SK-N-SH (cell line): ENCODE measurements at regions not wholly inside any gene's neighbourhood (a gene's known extent, or its start where the extent isn't known, plus 50 kb on each side); places are given as distances from the start of the nearest gene placed in this dataset.

Source experiments
- CTCF ChIA-PET: fragments of 300-600, 350-600 bp; formaldehyde crosslinking; extraction: SDS; loops from one replicate; lab custom pipeline; 2021; lab: Yijun Ruan, JAX
- POLR2A ChIA-PET: fragments of 350-600 bp; sonication (Branson Sonifier 250); formaldehyde crosslinking; extraction: SDS; loops from one replicate; lab custom pipeline; 2020; ENCODE audit warnings: antibody characterized with exemption, inconsistent platforms; lab: Yijun Ruan, JAX
- DNase-seq: peaks from one replicate; pipeline ENCODE4 v3.0.0; 2012
- H2AFZ ChIP-seq: fragments of 200-600 bp; sonication (generic); 2 replicates; pipeline ENCODE4 v1.8.1; 2016; ENCODE audit warnings: antibody characterized with exemption, mild to moderate bottlenecking, low read depth
- H3F3A ChIP-seq: fragments of 200-600 bp; sonication (generic); replicated peaks from 2 replicates; pipeline ENCODE3; 2016; ENCODE audit warnings: antibody characterized with exemption, mild to moderate bottlenecking; ENCODE audit not compliant: insufficient read depth
- H3K27ac ChIP-seq, 2 experiments: fragments of 200-500 bp in 1 of 2; fragments of 200-600 bp in 1 of 2; sonication (Bioruptor generic) in 1 of 2; sonication (generic), shearing (Covaris generic) in 1 of 2; 2 replicates each; pipeline versions ENCODE4 v1.5.1 to v1.6.1; 2014 to 2016; ENCODE audit warnings: low read depth in 2 of 2, inconsistent platforms in 1 of 2, low read length in 1 of 2, mild to moderate bottlenecking in 1 of 2, mixed read lengths in 1 of 2
- H3K27me3 ChIP-seq: fragments of 200-600 bp; sonication (generic), shearing (Covaris generic); 2 replicates; pipeline ENCODE4 v1.6.1; 2016; ENCODE audit warnings: mixed run types; ENCODE audit not compliant: insufficient read depth
- H3K36me3 ChIP-seq, 2 experiments: fragments of 200-500 bp in 1 of 2; fragments of 200-600 bp in 1 of 2; sonication (Bioruptor generic) in 1 of 2; sonication (generic) in 1 of 2; replicated peaks in 1 of 2; 2 replicates each; pipeline versions ENCODE3 to v1.5.1; 2014 to 2016; ENCODE audit warnings: low read length in 1 of 2, mild to moderate bottlenecking in 1 of 2; ENCODE audit not compliant: insufficient read depth in 2 of 2, control insufficient read depth in 1 of 2
- H3K4me1 ChIP-seq, 2 experiments: fragments of 200-500 bp in 1 of 2; fragments of 200-600 bp in 1 of 2; sonication (Bioruptor generic) in 1 of 2; sonication (generic), shearing (Covaris generic) in 1 of 2; 2 replicates each; pipeline versions ENCODE4 v1.5.1 to v1.6.1; 2014 to 2016; ENCODE audit warnings: low read depth in 1 of 2, low read length in 1 of 2, mixed run types in 1 of 2; ENCODE audit not compliant: insufficient read depth in 2 of 2, control insufficient read depth in 1 of 2
- H3K4me2 ChIP-seq: fragments of 200-600 bp; sonication (generic), shearing (Covaris generic); 2 replicates; pipeline ENCODE4 v1.6.1; 2017; ENCODE audit warnings: mixed run types
- H3K4me3 ChIP-seq, 2 experiments: fragments of 200-500 bp in 1 of 2; fragments of 200-600 bp in 1 of 2; sonication (Bioruptor generic) in 1 of 2; sonication (generic), shearing (Covaris generic) in 1 of 2; 2 replicates each; pipeline versions ENCODE4 v1.5.1 to v1.8.1; 2014 to 2016; ENCODE audit warnings: low read depth in 2 of 2, inconsistent platforms in 1 of 2, low read length in 1 of 2, mild to moderate bottlenecking in 1 of 2, mixed read lengths in 1 of 2, moderate library complexity in 1 of 2
- H3K79me2 ChIP-seq: fragments of 200-600 bp; sonication (generic); 2 replicates; pipeline ENCODE4 v1.8.1; 2017; ENCODE audit warnings: mild to moderate bottlenecking; ENCODE audit not compliant: insufficient read depth
- H3K9ac ChIP-seq: fragments of 200-600 bp; sonication (generic); 2 replicates; pipeline ENCODE4 v1.6.1; 2017; ENCODE audit warnings: mixed run types
- H3K9me2 ChIP-seq: fragments of 200-600 bp; sonication (generic); 2 replicates; pipeline ENCODE4 v1.6.1; 2017; ENCODE audit warnings: mixed run types
- H3K9me3 ChIP-seq: fragments of 200-600 bp; sonication (generic); 2 replicates; pipeline ENCODE4 v1.6.1; 2017; ENCODE audit warnings: mixed run types, mild to moderate bottlenecking, moderate library complexity
- H4K20me1 ChIP-seq: fragments of 200-600 bp; sonication (generic); 2 replicates; pipeline ENCODE4 v1.6.1; 2017; ENCODE audit warnings: mild to moderate bottlenecking, mixed run types; ENCODE audit not compliant: insufficient read depth
- CHD2 ChIP-seq: fragments of 150-350 bp; IDR thresholded peaks from 2 replicates; pipeline ENCODE4 v1.6.1; 2018; ENCODE audit warnings: low read length; ENCODE audit not compliant: partially characterized antibody
- ELF1 ChIP-seq: IDR thresholded peaks from 2 replicates; pipeline ENCODE4 v1.4.0; 2012
- EZH2phosphoT487 ChIP-seq: fragments of 200-600 bp; sonication (generic); IDR thresholded peaks from 2 replicates; pipeline ENCODE4 v1.6.1; 2017; ENCODE audit warnings: low read depth, mixed run types, mild to moderate bottlenecking, antibody characterized with exemption, moderate library complexity, borderline replicate concordance
- GATA2 ChIP-seq: sonication (generic); formaldehyde crosslinking; IDR thresholded peaks from 2 replicates; pipeline ENCODE4 v1.5.0; 2020; ENCODE audit warnings: mild to moderate bottlenecking, missing genetic modification reagents
- JUND ChIP-seq: IDR thresholded peaks from 2 replicates; pipeline ENCODE4 v1.4.0; 2012
- MAX ChIP-seq: IDR thresholded peaks from 2 replicates; pipeline ENCODE4 v1.4.0; 2012; ENCODE audit warnings: low read depth
- MEF2A ChIP-seq: IDR thresholded peaks from 2 replicates; pipeline ENCODE4 v1.4.0; 2012; ENCODE audit warnings: low read depth, borderline replicate concordance
- NFIC ChIP-seq: IDR thresholded peaks from 2 replicates; pipeline ENCODE4 v1.4.0; 2012; ENCODE audit warnings: borderline replicate concordance
- PBX3 ChIP-seq: IDR thresholded peaks from 2 replicates; pipeline ENCODE4; 2012
- SMC3 ChIP-seq: IDR thresholded peaks from 2 replicates; pipeline ENCODE4 v1.6.1; 2012; ENCODE audit warnings: low read depth, low read length, improper control_type of control experiment
- TCF12 ChIP-seq: IDR thresholded peaks from 2 replicates; pipeline ENCODE4 v1.4.0; 2012
- USF1 ChIP-seq: IDR thresholded peaks from 2 replicates; pipeline ENCODE4 v1.4.0; 2012; ENCODE audit warnings: low read depth, borderline replicate concordance
- YY1 ChIP-seq: IDR thresholded peaks from 2 replicates; pipeline ENCODE4 v1.4.0; 2012; ENCODE audit warnings: low read depth, mild to moderate bottlenecking
- WGBS: methylation state at CpG from one replicate; pipeline ENCODE4 v1.1.6; 2017; ENCODE audit warnings: low lambda C conversion rate; 5-methylcytosine and 5-hydroxymethylcytosine counted together
- TF ChIP-seq, protein P1 (sequence below): fragments of 200-600 bp; sonication (generic); IDR thresholded peaks from 2 replicates; pipeline ENCODE4 v1.6.1; 2017; ENCODE audit warnings: antibody characterized with exemption, mild to moderate bottlenecking, moderate library complexity
- TF ChIP-seq, protein P2 (sequence below): fragments of 150-350 bp; IDR thresholded peaks from 2 replicates; pipeline ENCODE4 v1.6.1; 2017; ENCODE audit warnings: antibody characterized with exemption, low read length, low read depth, borderline replicate concordance

DNA sequence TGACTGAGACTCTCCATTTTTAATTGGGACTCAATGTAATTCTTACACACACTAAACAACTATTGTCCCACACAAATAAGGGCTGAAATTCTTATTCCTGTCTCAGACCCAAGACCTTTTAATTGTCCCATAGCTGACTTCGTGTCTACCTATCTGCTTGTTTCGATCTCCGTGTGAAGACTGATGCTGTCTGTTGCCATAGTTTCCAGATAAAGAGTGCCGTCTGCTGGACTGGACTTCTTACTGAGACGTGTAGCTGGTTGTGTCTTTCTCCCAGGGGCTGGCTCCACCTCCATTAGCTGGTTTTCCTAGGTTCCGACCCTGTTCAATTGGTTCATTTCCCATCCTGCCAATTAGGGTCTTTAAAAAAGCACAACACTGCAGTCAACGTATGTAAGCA is 235.3 kb upstream of the PLXNA2 start:
- ChIA-PET CTCF (interaction anchor here (0.6 to 1.4 kb wide), 3 partner anchors 20 to 728 kb away, joined by 3 to 6 read pairs (median 4); no protein-coding TSS in a partner anchor), POLR2A (no interaction called here)

More for the DNA sequence above, 235.3 kb upstream of the PLXNA2 start:
- Histone ChIP-seq H3K27me3 (no peaks in the 10 kb centered on the region), H3K27ac (no peak overlapping the region; a peak in 1 of 4 replicates), H3K4me2 (no peak overlapping the region), H3K4me1 (peaks cover 12 to 24% of the 10 kb centered on the region in 2 experiments; a peak in 2 of 4 replicates), H4K20me1 (no peaks in the 10 kb centered on the region), H3F3A (no peaks in the 10 kb centered on the region), H2AFZ (no peak overlapping the region), H3K36me3 (no peaks in the 10 kb centered on the region), H3K9me2 (no peaks in the 10 kb centered on the region), H3K9me3 (no peaks in the 10 kb centered on the region), H3K9ac (no peak overlapping the region), H3K79me2 (no peaks in the 10 kb centered on the region), H3K4me3 (no peak overlapping the region)
- TF ChIP-seq GATA2 (CRISPR knock-in tag) (no peak), PBX3 (no peak), YY1 (no peak), MEF2A (no peak), TCF12 (no peak), JUND (no peak), SMC3 (no peak), EZH2phosphoT487 (no peak), CHD2 (no peak), MAX (no peak), NFIC (no peak), ELF1 (no peak), USF1 (no peak)
- TF ChIP-seq, protein P1, sequence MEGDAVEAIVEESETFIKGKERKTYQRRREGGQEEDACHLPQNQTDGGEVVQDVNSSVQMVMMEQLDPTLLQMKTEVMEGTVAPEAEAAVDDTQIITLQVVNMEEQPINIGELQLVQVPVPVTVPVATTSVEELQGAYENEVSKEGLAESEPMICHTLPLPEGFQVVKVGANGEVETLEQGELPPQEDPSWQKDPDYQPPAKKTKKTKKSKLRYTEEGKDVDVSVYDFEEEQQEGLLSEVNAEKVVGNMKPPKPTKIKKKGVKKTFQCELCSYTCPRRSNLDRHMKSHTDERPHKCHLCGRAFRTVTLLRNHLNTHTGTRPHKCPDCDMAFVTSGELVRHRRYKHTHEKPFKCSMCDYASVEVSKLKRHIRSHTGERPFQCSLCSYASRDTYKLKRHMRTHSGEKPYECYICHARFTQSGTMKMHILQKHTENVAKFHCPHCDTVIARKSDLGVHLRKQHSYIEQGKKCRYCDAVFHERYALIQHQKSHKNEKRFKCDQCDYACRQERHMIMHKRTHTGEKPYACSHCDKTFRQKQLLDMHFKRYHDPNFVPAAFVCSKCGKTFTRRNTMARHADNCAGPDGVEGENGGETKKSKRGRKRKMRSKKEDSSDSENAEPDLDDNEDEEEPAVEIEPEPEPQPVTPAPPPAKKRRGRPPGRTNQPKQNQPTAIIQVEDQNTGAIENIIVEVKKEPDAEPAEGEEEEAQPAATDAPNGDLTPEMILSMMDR = no peak
- TF ChIP-seq, protein P2, sequence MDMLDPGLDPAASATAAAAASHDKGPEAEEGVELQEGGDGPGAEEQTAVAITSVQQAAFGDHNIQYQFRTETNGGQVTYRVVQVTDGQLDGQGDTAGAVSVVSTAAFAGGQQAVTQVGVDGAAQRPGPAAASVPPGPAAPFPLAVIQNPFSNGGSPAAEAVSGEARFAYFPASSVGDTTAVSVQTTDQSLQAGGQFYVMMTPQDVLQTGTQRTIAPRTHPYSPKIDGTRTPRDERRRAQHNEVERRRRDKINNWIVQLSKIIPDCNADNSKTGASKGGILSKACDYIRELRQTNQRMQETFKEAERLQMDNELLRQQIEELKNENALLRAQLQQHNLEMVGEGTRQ = no peak
- 59% methylated on average over 7 of the region's 7 CpGs for WGBS
- peak; percentile 27 for DNase-seq
